ENCODE measurements at regions not wholly inside any gene's neighbourhood (a gene's known extent, or its start where the extent isn't known, plus 50 kb on each side); places are given as distances from the start of the nearest gene placed in this dataset.

- no CpG with 5 or more reads among the region's 2 CpGs for WGBS, 2 experiments (ENCODE audit: extremely low coverage in 2 of 2, insufficient read length in 1 of 2)
- Histone ChIP-seq H3K4ac (ENCODE audit: low read depth, low read length) (no peak overlapping the region), H3K79me1 (ENCODE audit: low read depth in 1 of 2, low read length in 2 of 2) (no peaks in the 10 kb centered on the region), H2AK9ac (replicated peaks; ENCODE audit: low read depth, low read length, poor library complexity) (no peak overlapping the region), H4K20me1 (ENCODE audit: insufficient read depth, low read length) (no peaks in the 10 kb centered on the region), H3K56ac (ENCODE audit: extremely low read depth, insufficient read depth, low read length) (no peak overlapping the region), H3K9me3 (ENCODE audit: control insufficient read depth, insufficient read depth, low read length) (peaks cover 2% of the 10 kb centered on the region; the same call in 1 of the 2 replicates), H3K14ac (replicated peaks; ENCODE audit: low read depth, low read length) (no peak overlapping the region), H2BK15ac (ENCODE audit: low read depth, low read length) (no peak overlapping the region), H3K9me1 (ENCODE audit: insufficient read depth, low read length) (no peaks in the 10 kb centered on the region), H2BK5ac (ENCODE audit: low read depth, low read length, poor library complexity, severe bottlenecking) (no peak overlapping the region), H3K4me2 (ENCODE audit: low read depth, low read length) (no peak overlapping the region), H4K5ac (ENCODE audit: low read depth, low read length) (no peak overlapping the region), H3K4me3 (ENCODE audit: insufficient read depth, low read depth, low read length) (no peak overlapping the region), H3K27me3 (ENCODE audit: control insufficient read depth, insufficient read depth, low read length) (no peaks in the 10 kb centered on the region), H2AK5ac (ENCODE audit: low read depth, low read length) (no peak overlapping the region), H3K23ac (ENCODE audit: low read depth, low read length) (no peak overlapping the region), H3K4me1 (ENCODE audit: control insufficient read depth, insufficient read depth, low read length) (no peaks in the 10 kb centered on the region), H3K36me3 (ENCODE audit: control insufficient read depth, insufficient read depth, low read length) (no peaks in the 10 kb centered on the region), H3K18ac (ENCODE audit: low read depth, low read length) (no peak overlapping the region), H4K91ac (ENCODE audit: insufficient read depth, low read depth, low read length) (no peak overlapping the region), H4K8ac (ENCODE audit: low read depth in 2 of 2, low read length in 2 of 2) (no peak overlapping the region), H3K9ac (ENCODE audit: low read depth, low read length) (no peak overlapping the region), H2BK20ac (ENCODE audit: low read depth, low read length) (no peak overlapping the region), H3K27ac (ENCODE audit: insufficient read depth, low read length) (no peak overlapping the region), H2BK120ac (ENCODE audit: low read depth, low read length) (no peak overlapping the region), H2AFZ (replicated peaks; ENCODE audit: low read length, poor library complexity) (no peak overlapping the region)
- intact Hi-C loops (cut with micrococcal nuclease) (no loop called here), in situ Hi-C loops (cut with MboI; ENCODE audit: low sequenced_read_pairs) (no loop called here), dilution Hi-C loops (cut with HindIII; ENCODE audit: low sequenced_read_pairs, unreplicated experiment) (no loop called here)
- BruUV-seq (replicated peaks), result no TSS peak
- no peak for TF ChIP-seq CTCF (conservative IDR thresholded peaks at IDR 0.05; ENCODE audit: low read depth, low read length)
- TF ChIP-seq, protein P1, sequence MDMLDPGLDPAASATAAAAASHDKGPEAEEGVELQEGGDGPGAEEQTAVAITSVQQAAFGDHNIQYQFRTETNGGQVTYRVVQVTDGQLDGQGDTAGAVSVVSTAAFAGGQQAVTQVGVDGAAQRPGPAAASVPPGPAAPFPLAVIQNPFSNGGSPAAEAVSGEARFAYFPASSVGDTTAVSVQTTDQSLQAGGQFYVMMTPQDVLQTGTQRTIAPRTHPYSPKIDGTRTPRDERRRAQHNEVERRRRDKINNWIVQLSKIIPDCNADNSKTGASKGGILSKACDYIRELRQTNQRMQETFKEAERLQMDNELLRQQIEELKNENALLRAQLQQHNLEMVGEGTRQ (IDR thresholded peaks at IDR 0.05; ENCODE audit: low read depth, low read length), result no peak
- no peak for TF ChIP-seq CEBPB (IDR thresholded peaks at IDR 0.05; ENCODE audit: low read depth, low read length)
- TF ChIP-seq RAD21 (IDR thresholded peaks at IDR 0.05; ENCODE audit: low read length), result no peak
- no peak for TF ChIP-seq MXI1 (IDR thresholded peaks at IDR 0.05; ENCODE audit: borderline replicate concordance, low read depth, low read length)
- TF ChIP-seq BHLHE40 (IDR thresholded peaks at IDR 0.05; ENCODE audit: low read depth, low read length), result no peak
- no peak for TF ChIP-seq MAZ (IDR thresholded peaks at IDR 0.05; ENCODE audit: borderline replicate concordance, low read depth, low read length)
- TF ChIP-seq RCOR1 (IDR thresholded peaks at IDR 0.05; ENCODE audit: insufficient replicate concordance, low read length), result no peak
- no peak for TF ChIP-seq CHD1 (IDR thresholded peaks at IDR 0.05; ENCODE audit: low read depth, low read length)
- no peak for TF ChIP-seq FOS (IDR thresholded peaks at IDR 0.05; ENCODE audit: low read depth, low read length)
- TF ChIP-seq SMC3 (IDR thresholded peaks at IDR 0.05; ENCODE audit: low read depth, low read length), result no peak
- no peak for TF ChIP-seq MAFK (IDR thresholded peaks at IDR 0.05; ENCODE audit: low read depth, low read length)
- no peak for TF ChIP-seq ELK1 (IDR thresholded peaks at IDR 0.05; ENCODE audit: borderline replicate concordance, low read depth, low read length)
- TF ChIP-seq RFX5 (IDR thresholded peaks at IDR 0.05; ENCODE audit: low read depth, low read length), result no peak
- ATAC-seq (ENCODE audit: low read depth) (no peak), DNase-seq (no peak)
- ChIA-PET CTCF (no interaction called here), POLR2A (ENCODE audit: unreplicated experiment) (no interaction called here)
Observed at GRCh38 chr4:96736352-96736889, 896.5 kb downstream of the PDHA2 start.
